Thyroid gland (tissue), 4 donors: ENCODE measurements at regions not wholly inside any gene's neighbourhood (a gene's known extent, or its start where the extent isn't known, plus 50 kb on each side); places are given as distances from the start of the nearest gene placed in this dataset.

ENCODE experiments used
- DNase-seq, 2 donors: peaks; one replicate each; pipeline ENCODE4 v3.0.0-alpha.2; 2019
- H3K27ac ChIP-seq, 3 donors: fragments of 200-600 bp; sonication (generic); 1 replicate in 2 of 3; 2 replicates in 1 of 3; pipeline ENCODE4 v1.5.1; 2016 to 2019; ENCODE audit warnings: mild to moderate bottlenecking in 1 of 3, moderate library complexity in 1 of 3
- H3K27me3 ChIP-seq: fragments of 200-600 bp; sonication (generic); one replicate; pipeline ENCODE4 v1.5.1; 2019
- H3K36me3 ChIP-seq, 2 donors: fragments of 200-600 bp; sonication (generic); one replicate each; pipeline ENCODE4 v1.5.1; 2016 to 2019
- H3K4me1 ChIP-seq, 2 donors: fragments of 200-600 bp; sonication (generic); one replicate each; pipeline ENCODE4 v1.5.1; 2017 to 2019
- H3K4me3 ChIP-seq, 3 donors: fragments of 200-600 bp; sonication (generic); replicated peaks in 1 of 3; 1 replicate in 2 of 3; 2 replicates in 1 of 3; pipeline ENCODE4 v1.5.1; 2016; ENCODE audit warnings: mild to moderate bottlenecking in 1 of 3
- H3K9me3 ChIP-seq: fragments of 200-600 bp; sonication (generic); one replicate; pipeline ENCODE4 v1.5.1; 2017
- CTCF ChIP-seq, 6 experiments: fragments of 200-600 bp in 3 of 6; fragments of 450-650 bp in 3 of 6; sonication (generic) in 3 of 6; IDR thresholded peaks; one replicate each; pipeline ENCODE4 v1.5.1; 2016 to 2019; ENCODE audit warnings: antibody characterized with exemption in 6 of 6, mild to moderate bottlenecking in 2 of 6, inconsistent platforms in 1 of 6, moderate library complexity in 1 of 6
- POLR2A ChIP-seq, 2 donors: fragments of 450-650 bp; IDR thresholded peaks; one replicate each; pipeline ENCODE4 v1.6.1; 2017; ENCODE audit warnings: antibody characterized with exemption in 2 of 2, mild to moderate bottlenecking in 2 of 2, moderate library complexity in 1 of 2
- WGBS, 2 donors: methylation state at CpG; one replicate each; pipeline ENCODE4 v1.1.5; 2017; 5-methylcytosine and 5-hydroxymethylcytosine counted together
- intact Hi-C: fragments of 100-400 bp; cut with DNase I; formaldehyde crosslinking; loops from one replicate; pipeline ENCODE4 v1.15.1; 2023

- Histone ChIP-seq H3K4me1 (no peaks in the 10 kb centered on the region), H3K9me3 (no peaks in the 10 kb centered on the region), H3K27me3 (no peaks in the 10 kb centered on the region), H3K27ac (no peak overlapping the region), H3K4me3 (no peak overlapping the region), H3K36me3 (no peaks in the 10 kb centered on the region)
- no peak for DNase-seq
- 87 to 95% methylated on average over 3 of the region's 3 CpGs for WGBS, 2 donors
- TF ChIP-seq POLR2A (IDR thresholded peaks at IDR 0.05) (no peak), CTCF (IDR thresholded peaks at IDR 0.05) (no peak)
- intact Hi-C loops = no loop called here
Measured at GRCh38 chr9:81381694-81382093, 307.7 kb downstream of the TLE1 start.

GRCh38 chr9:81380504-81381359 is 308.6 kb downstream of the TLE1 start:
- WGBS, 2 donors = 87 to 89% methylated on average over 9 of the region's 9 CpGs
- H3K4me3 ChIP-seq = no peak overlapping the region
- intact Hi-C loops = no loop called here
- no peak overlapping the region for H3K27ac ChIP-seq
- H3K36me3 ChIP-seq = no peaks in the 10 kb centered on the region
- no peaks in the 10 kb centered on the region for H3K4me1 ChIP-seq
- H3K27me3 ChIP-seq = no peaks in the 10 kb centered on the region
- TF ChIP-seq CTCF (IDR thresholded peaks at IDR 0.05) (no peak), POLR2A (IDR thresholded peaks at IDR 0.05) (no peak)
- H3K9me3 ChIP-seq = no peaks in the 10 kb centered on the region
- DNase-seq = no peak

- intact Hi-C loops = no loop called here
- TF ChIP-seq CTCF (IDR thresholded peaks at IDR 0.05) (no peak), POLR2A (IDR thresholded peaks at IDR 0.05) (no peak)
- Histone ChIP-seq H3K4me3 (no peak overlapping the region), H3K4me1 (no peaks in the 10 kb centered on the region), H3K9me3 (no peaks in the 10 kb centered on the region), H3K27ac (no peak overlapping the region), H3K36me3 (no peaks in the 10 kb centered on the region), H3K27me3 (no peaks in the 10 kb centered on the region)
- 73 to 86% methylated on average over 1 of the region's 1 CpG for WGBS, 2 donors
- DNase-seq = no peak
Measured at GRCh38 chr9:81379655-81380054, 309.7 kb downstream of the TLE1 start.

- Histone ChIP-seq H3K27me3 (no peaks in the 10 kb centered on the region), H3K9me3 (no peaks in the 10 kb centered on the region), H3K4me3 (no peak overlapping the region), H3K27ac (no peak overlapping the region), H3K36me3 (no peaks in the 10 kb centered on the region), H3K4me1 (no peaks in the 10 kb centered on the region)
- intact Hi-C loops = no loop called here
- no peak for DNase-seq
- TF ChIP-seq CTCF (IDR thresholded peaks at IDR 0.05) = no peak
- WGBS, 2 donors = 64 to 69% methylated on average over 1 of the region's 1 CpG
Measured at GRCh38 chr9:81377921-81378320, 311.4 kb downstream of the TLE1 start.

- TF ChIP-seq CTCF (IDR thresholded peaks at IDR 0.05) (no peak), POLR2A (IDR thresholded peaks at IDR 0.05) (no peak)
- no peaks in the 10 kb centered on the region for H3K9me3 ChIP-seq
- no peaks in the 10 kb centered on the region for H3K27me3 ChIP-seq
- H3K27ac ChIP-seq = no peak overlapping the region
- intact Hi-C loops = no loop called here
- H3K4me1 ChIP-seq = no peaks in the 10 kb centered on the region
- 88 to 89% methylated on average over 2 of the region's 2 CpGs for WGBS, 2 donors
- H3K36me3 ChIP-seq = no peaks in the 10 kb centered on the region
- no peak for DNase-seq
- no peak overlapping the region for H3K4me3 ChIP-seq
Measured at GRCh38 chr9:81377320-81377719, 312.0 kb downstream of the TLE1 start.
